Gastrocnemius medialis (tissue), 4 donors: ENCODE measurements at regions not wholly inside any gene's neighbourhood (a gene's known extent, or its start where the extent isn't known, plus 50 kb on each side); places are given as distances from the start of the nearest gene placed in this dataset.
"Not testable (repeated sequence)": the region's sequence is repeated elsewhere in the genome, so short reads cannot be mapped to it uniquely, and the experiment has no call there.

ENCODE experiments used
- ATAC-seq, 2 donors: fragments of 150-250 bp; one replicate each; pipeline ENCODE4 v1.9.1; 2016
- DNase-seq, 2 donors: peaks; one replicate each; pipeline ENCODE4 v3.0.0-alpha.2; 2019
- H3K27ac ChIP-seq, 4 donors: fragments of 200-600 bp; sonication (generic); 1 replicate in 1 of 4; 2 replicates in 3 of 4; pipeline ENCODE4 v1.5.1; 2016 to 2018; ENCODE audit warnings: mild to moderate bottlenecking in 2 of 4, moderate library complexity in 1 of 4
- H3K27me3 ChIP-seq, 3 donors: fragments of 200-600 bp; sonication (generic) in 2 of 3; 1 replicate in 1 of 3; 2 replicates in 2 of 3; pipeline versions ENCODE4 v1.5.1 to v1.6.0; 2016 to 2019; ENCODE audit warnings: mild to moderate bottlenecking in 1 of 3, moderate library complexity in 1 of 3
- H3K36me3 ChIP-seq, 2 donors: fragments of 200-600 bp; sonication (generic) in 1 of 2; one replicate each; pipeline ENCODE4 v1.5.1; 2017 to 2018
- H3K4me1 ChIP-seq, 2 donors: fragments of 200-600 bp; sonication (generic) in 1 of 2; one replicate each; pipeline ENCODE4 v1.5.1; 2016 to 2017; ENCODE audit warnings: mild to moderate bottlenecking in 2 of 2
- H3K4me3 ChIP-seq, 4 donors: fragments of 200-600 bp; sonication (generic) in 3 of 4; 1 replicate in 1 of 4; 2 replicates in 3 of 4; pipeline ENCODE4 v1.5.1; 2016 to 2019; ENCODE audit warnings: mild to moderate bottlenecking in 2 of 4
- H3K9me3 ChIP-seq, 3 donors: fragments of 200-600 bp; sonication (generic) in 2 of 3; 1 replicate in 1 of 3; 2 replicates in 2 of 3; pipeline ENCODE4 v1.5.1; 2016 to 2019
- POLR2A ChIP-seq, 2 donors: fragments of 450-650 bp; IDR thresholded peaks; one replicate each; pipeline ENCODE4 v1.6.1; 2017; ENCODE audit warnings: antibody characterized with exemption in 2 of 2, mild to moderate bottlenecking in 2 of 2, moderate library complexity in 2 of 2
- in situ Hi-C, 4 donors: fragments of 200-750 bp; cut with MboI; loops; one replicate each; pipeline versions ENCODE4 v1.15.0 to v1.8.0; 2017; ENCODE audit warnings: low sequenced_read_pairs in 4 of 4
- intact Hi-C: fragments of 100-400 bp; cut with DNase I; formaldehyde crosslinking; loops from one replicate; pipeline ENCODE4 v1.15.1; 2023; ENCODE audit warnings: low total_unique reads
- TF ChIP-seq, protein P1 (sequence below), 5 experiments: fragments of 450-650 bp in 3 of 5; fragments of 200-600 bp in 2 of 5; sonication (generic) in 2 of 5; IDR thresholded peaks in 4 of 5; conservative IDR thresholded peaks in 1 of 5; 1 replicate in 4 of 5; 2 replicates in 1 of 5; pipeline ENCODE4 v1.5.1; 2016 to 2019; ENCODE audit warnings: antibody characterized with exemption in 5 of 5, mild to moderate bottlenecking in 3 of 5, moderate library complexity in 3 of 5

DNA sequence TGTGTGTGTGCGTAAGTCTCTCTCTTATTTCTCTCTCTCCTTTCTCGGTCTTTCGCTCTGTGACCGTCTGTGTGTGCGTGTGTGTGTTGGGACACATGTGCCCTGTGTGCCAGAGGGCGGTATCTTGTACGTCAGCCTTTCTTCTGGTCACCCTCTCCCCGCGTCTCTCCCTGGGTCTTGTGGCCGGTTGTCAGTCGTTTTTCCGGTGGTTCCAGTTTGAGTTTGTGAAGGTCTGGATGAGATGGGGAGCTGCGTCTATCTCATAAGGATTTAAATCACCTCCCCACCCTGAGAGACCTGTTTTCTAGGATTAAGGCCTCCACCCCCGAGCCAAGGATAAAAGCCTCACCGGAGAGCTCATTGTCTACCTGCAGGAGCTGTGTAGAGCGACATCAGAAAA is 295.5 kb upstream of the ZNF337 start:
- ATAC-seq: no peak
- intact Hi-C loops (no loop called here), in situ Hi-C loops (no loop called here)
- Histone ChIP-seq H3K27ac (no peak overlapping the region), H3K4me3 (no peak overlapping the region), H3K9me3 (no peaks in the 10 kb centered on the region), H3K36me3 (no peaks in the 10 kb centered on the region), H3K27me3 (no peaks in the 10 kb centered on the region), H3K4me1 (no peaks in the 10 kb centered on the region)
- DNase-seq: no peak
- no peak for TF ChIP-seq POLR2A (IDR thresholded peaks at IDR 0.05)
- TF ChIP-seq, protein P1, sequence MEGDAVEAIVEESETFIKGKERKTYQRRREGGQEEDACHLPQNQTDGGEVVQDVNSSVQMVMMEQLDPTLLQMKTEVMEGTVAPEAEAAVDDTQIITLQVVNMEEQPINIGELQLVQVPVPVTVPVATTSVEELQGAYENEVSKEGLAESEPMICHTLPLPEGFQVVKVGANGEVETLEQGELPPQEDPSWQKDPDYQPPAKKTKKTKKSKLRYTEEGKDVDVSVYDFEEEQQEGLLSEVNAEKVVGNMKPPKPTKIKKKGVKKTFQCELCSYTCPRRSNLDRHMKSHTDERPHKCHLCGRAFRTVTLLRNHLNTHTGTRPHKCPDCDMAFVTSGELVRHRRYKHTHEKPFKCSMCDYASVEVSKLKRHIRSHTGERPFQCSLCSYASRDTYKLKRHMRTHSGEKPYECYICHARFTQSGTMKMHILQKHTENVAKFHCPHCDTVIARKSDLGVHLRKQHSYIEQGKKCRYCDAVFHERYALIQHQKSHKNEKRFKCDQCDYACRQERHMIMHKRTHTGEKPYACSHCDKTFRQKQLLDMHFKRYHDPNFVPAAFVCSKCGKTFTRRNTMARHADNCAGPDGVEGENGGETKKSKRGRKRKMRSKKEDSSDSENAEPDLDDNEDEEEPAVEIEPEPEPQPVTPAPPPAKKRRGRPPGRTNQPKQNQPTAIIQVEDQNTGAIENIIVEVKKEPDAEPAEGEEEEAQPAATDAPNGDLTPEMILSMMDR (IDR thresholded peaks at IDR 0.05 in 4 of 5, conservative IDR thresholded peaks at IDR 0.05 in 1 of 5): no peak

DNA sequence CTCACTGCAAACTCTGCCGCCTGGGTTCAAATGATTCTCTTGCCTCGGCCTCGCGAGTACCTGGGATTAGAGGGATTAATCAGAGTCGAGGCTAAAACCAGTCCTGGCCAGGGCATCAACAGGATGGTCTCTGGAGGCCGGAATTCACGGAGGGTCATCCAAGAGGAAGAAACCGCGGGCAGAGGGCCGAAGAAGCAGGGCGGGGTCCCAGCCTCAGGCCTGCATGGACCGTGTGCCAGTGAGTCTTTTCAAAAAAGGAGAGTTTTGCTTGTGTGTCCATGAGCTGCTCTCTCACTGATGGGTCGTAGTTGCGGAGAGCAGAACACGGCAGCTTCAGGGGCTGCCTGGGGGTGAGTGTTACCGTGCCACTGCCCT is 295.1 kb upstream of the ZNF337 start:
- in situ Hi-C loops: no loop called here
- no peak for ATAC-seq
- Histone ChIP-seq H3K4me3 (no peak overlapping the region), H3K4me1 (no peaks in the 10 kb centered on the region), H3K27ac (no peak overlapping the region), H3K27me3 (no peaks in the 10 kb centered on the region), H3K9me3 (no peaks in the 10 kb centered on the region), H3K36me3 (no peaks in the 10 kb centered on the region)
- no peak for DNase-seq
- TF ChIP-seq, protein P1 (IDR thresholded peaks at IDR 0.05 in 4 of 5, conservative IDR thresholded peaks at IDR 0.05 in 1 of 5): no peak
- no peak for TF ChIP-seq POLR2A (IDR thresholded peaks at IDR 0.05)
- intact Hi-C loops: no loop called here

DNA sequence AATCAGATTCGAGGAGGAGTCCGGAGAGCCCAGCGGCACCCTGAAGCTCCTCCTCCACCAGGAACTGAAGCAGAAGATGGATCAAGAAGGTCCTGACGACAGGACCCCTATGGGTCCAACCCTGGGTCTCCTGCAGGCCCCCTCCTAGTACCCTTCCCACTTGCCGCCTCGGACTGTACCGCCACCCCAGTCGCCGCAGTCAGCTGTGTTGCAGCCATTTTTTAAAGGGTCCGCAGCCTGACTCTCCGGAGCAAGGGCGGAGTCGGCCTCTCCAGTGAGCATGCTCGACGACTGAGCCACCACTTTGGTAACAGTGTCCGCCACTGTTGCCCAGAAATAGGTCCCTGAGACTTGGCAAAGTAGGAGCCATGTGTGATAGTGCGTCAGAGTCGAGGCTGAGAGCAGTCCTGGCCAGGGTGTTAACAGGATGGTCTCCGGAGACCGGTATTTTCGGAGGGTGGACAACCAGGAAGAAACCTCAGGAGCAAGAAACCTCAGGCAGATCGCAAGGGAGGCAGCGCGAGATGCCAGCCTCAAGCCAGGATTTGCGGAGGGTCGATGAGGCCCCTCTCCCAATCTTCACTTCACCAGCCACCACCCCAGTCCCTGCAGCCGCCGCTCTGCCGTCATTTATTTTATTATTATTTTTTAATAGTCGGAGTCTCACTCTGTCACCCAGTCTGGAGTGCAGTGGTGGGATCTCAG is 294.6 kb upstream of the ZNF337 start:
- Histone ChIP-seq H3K27me3 (no peaks in the 10 kb centered on the region), H3K4me1 (no peaks in the 10 kb centered on the region), H3K4me3 (no peak overlapping the region), H3K36me3 (no peaks in the 10 kb centered on the region), H3K9me3 (no peaks in the 10 kb centered on the region), H3K27ac (no peak overlapping the region)
- intact Hi-C loops: no loop called here
- in situ Hi-C loops: no loop called here
- ATAC-seq: no peak
- no peak for DNase-seq
- TF ChIP-seq POLR2A (IDR thresholded peaks at IDR 0.05): no peak

DNA sequence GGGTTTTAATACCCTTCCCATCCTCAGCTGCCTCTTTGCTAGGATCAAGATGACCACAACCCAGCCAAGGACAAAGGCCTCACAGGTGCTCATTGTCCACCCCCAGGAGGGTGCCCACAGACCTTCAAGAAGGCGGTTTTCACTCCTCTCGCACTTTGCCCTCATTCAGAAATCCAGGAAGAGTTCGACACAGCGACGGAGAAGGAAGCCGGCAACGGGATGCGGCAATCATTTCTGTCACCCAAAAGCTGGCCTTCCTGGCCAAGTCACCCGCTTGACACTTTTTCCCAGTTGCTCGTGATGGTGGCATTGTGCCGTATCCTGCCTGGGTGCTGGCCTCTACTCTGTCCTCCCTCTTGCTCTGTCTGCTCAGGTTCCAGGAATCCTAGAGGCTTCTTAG is 293.0 kb upstream of the ZNF337 start:
- ATAC-seq, H3K9me3 ChIP-seq, H3K27ac ChIP-seq, DNase-seq, H3K4me3 ChIP-seq, H3K27me3 ChIP-seq, intact Hi-C loops, in situ Hi-C loops, H3K4me1 ChIP-seq, H3K36me3 ChIP-seq: not testable (repeated sequence)

DNA sequence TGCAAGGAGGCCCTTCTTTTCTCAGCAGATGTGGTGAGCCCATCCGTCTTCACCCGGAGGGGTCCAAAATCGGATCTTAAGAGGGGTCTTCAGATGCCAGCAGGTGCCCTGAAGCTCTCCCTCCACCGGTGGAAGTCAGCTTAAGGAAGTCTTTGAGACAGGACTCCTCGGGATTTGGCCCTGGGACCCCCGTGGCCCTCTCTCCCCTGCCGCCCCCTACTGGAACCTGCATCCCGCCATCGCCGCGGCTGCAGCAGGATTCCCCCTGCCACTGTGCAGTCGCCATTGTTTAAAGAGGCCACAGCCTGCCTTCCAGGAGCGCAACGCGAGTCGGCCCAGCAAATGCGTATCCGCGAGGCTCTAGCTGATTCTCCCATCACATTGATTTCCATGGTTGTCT is 292.5 kb upstream of the ZNF337 start:
- H3K4me3 ChIP-seq: no peak overlapping the region
- TF ChIP-seq, protein P1 (IDR thresholded peaks at IDR 0.05 in 4 of 5, conservative IDR thresholded peaks at IDR 0.05 in 1 of 5): no peak
- no peak for TF ChIP-seq POLR2A (IDR thresholded peaks at IDR 0.05)
- ATAC-seq (no peak), DNase-seq (no peak)
- in situ Hi-C loops (no loop called here), intact Hi-C loops (no loop called here)
- no peaks in the 10 kb centered on the region for H3K36me3 ChIP-seq
- H3K4me1 ChIP-seq: no peaks in the 10 kb centered on the region
- no peaks in the 10 kb centered on the region for H3K27me3 ChIP-seq
- no peak overlapping the region for H3K27ac ChIP-seq
- H3K9me3 ChIP-seq: no peaks in the 10 kb centered on the region

DNA sequence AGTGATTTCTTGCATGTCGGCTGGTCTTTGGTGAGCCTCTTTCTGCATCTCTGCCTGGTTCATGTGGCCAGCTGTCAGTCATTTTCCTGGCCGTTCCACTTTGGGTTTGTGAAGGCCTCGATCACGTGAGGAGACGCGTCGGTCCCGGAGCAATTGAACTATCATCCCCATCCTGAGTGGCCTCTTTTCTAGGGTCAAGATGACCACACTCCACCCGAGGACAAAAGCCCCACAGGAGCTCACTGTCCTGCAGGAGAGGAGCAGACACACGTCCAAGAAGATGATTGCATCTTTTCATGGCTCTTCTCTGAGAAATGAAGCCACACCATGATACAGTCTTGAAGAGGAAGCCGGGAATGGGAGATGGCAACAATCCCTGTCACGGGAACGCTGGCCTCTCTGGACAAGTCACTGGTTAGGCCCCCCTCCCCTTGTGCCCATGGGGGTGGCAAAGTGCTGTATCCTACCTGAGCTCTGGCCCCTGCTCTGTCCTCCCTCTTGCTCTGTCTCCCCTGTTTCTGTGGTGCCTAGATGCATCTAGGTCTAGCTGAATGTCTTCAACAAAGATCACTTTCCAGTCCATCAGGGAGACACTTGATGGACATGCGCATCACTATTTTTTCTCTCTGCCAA is 291.4 kb upstream of the ZNF337 start:
- H3K27me3 ChIP-seq, DNase-seq, H3K27ac ChIP-seq, H3K4me1 ChIP-seq, in situ Hi-C loops, intact Hi-C loops, H3K4me3 ChIP-seq, ATAC-seq, H3K36me3 ChIP-seq, H3K9me3 ChIP-seq: not testable (repeated sequence)
